Neural crest cell (in vitro differentiated cells): ENCODE measurements at regions not wholly inside any gene's neighbourhood (a gene's known extent, or its start where the extent isn't known, plus 50 kb on each side); places are given as distances from the start of the nearest gene placed in this dataset.

ENCODE experiments used
- DNase-seq: peaks from one replicate; pipeline ENCODE4 v3.0.0; 2021; ENCODE audit warnings: low read depth, mixed read lengths, low spot score
- H3K27ac Mint-ChIP-seq: one replicate; pipeline ENCODE4 v1.8.0; 2021; ENCODE audit warnings: mild to moderate bottlenecking, mixed read lengths; ENCODE audit not compliant: unreplicated experiment
- H3K27me3 Mint-ChIP-seq: 2 replicates; pipeline ENCODE4 v1.8.0; 2021; ENCODE audit warnings: low read depth, mild to moderate bottlenecking, mixed read lengths
- H3K36me3 Mint-ChIP-seq: 2 replicates; pipeline ENCODE4 v1.8.0; 2021; ENCODE audit warnings: low read depth, mild to moderate bottlenecking, mixed read lengths
- H3K4me1 Mint-ChIP-seq: 2 replicates; pipeline ENCODE4 v1.8.0; 2021; ENCODE audit warnings: mixed read lengths
- H3K4me3 Mint-ChIP-seq: one replicate; pipeline ENCODE4 v1.8.0; 2021; ENCODE audit warnings: mild to moderate bottlenecking, mixed read lengths
- H3K9me3 Mint-ChIP-seq: 2 replicates; pipeline ENCODE4 v1.8.0; 2021; ENCODE audit warnings: mixed read lengths
- CTCF ChIP-seq: fragments of 200-600 bp; sonication (generic); conservative IDR thresholded peaks from 2 replicates; pipeline ENCODE4 v1.5.0; 2021; ENCODE audit warnings: antibody characterized with exemption, mild to moderate bottlenecking

- no peaks in the 10 kb centered on the region for H3K4me1 Mint-ChIP-seq
- TF ChIP-seq CTCF: no peak
- peaks cover 3% of the 10 kb centered on the region for H3K27me3 Mint-ChIP-seq
- DNase-seq: no peak
- H3K9me3 Mint-ChIP-seq: no peaks in the 10 kb centered on the region
- H3K27ac Mint-ChIP-seq: no peak overlapping the region
- no peaks in the 10 kb centered on the region for H3K36me3 Mint-ChIP-seq
- no peak overlapping the region for H3K4me3 Mint-ChIP-seq
Measured at GRCh38 chrX:20521222-20521621, 254.5 kb upstream of the RPS6KA3 start.

GRCh38 chrX:20519826-20520225, 253.1 kb upstream of the RPS6KA3 start:
- no peak for DNase-seq
- H3K4me3 Mint-ChIP-seq: no peak overlapping the region
- peaks cover 3% of the 10 kb centered on the region for H3K27me3 Mint-ChIP-seq
- peaks cover 3% of the 10 kb centered on the region for H3K9me3 Mint-ChIP-seq
- no peak for TF ChIP-seq CTCF
- no peaks in the 10 kb centered on the region for H3K36me3 Mint-ChIP-seq
- no peak overlapping the region for H3K27ac Mint-ChIP-seq
- no peaks in the 10 kb centered on the region for H3K4me1 Mint-ChIP-seq

- Mint-ChIP-seq H3K4me3 (no peak overlapping the region), H3K27ac (no peak overlapping the region), H3K36me3 (no peaks in the 10 kb centered on the region), H3K9me3 (peaks cover 6% of the 10 kb centered on the region), H3K27me3 (peaks cover 3% of the 10 kb centered on the region), H3K4me1 (no peaks in the 10 kb centered on the region)
- DNase-seq: no peak
- no peak for TF ChIP-seq CTCF
Measured at GRCh38 chrX:20519146-20519545, 252.4 kb upstream of the RPS6KA3 start.

GRCh38 chrX:20517565-20517964, 250.9 kb upstream of the RPS6KA3 start:
- TF ChIP-seq CTCF: no peak
- no peak overlapping the region for H3K27ac Mint-ChIP-seq
- H3K27me3 Mint-ChIP-seq: peaks cover 3% of the 10 kb centered on the region
- no peak for DNase-seq
- no peaks in the 10 kb centered on the region for H3K36me3 Mint-ChIP-seq
- H3K4me1 Mint-ChIP-seq: no peaks in the 10 kb centered on the region
- no peak overlapping the region for H3K4me3 Mint-ChIP-seq
- H3K9me3 Mint-ChIP-seq: peaks cover 6% of the 10 kb centered on the region

- H3K9me3 Mint-ChIP-seq: peaks cover 6% of the 10 kb centered on the region
- H3K27ac Mint-ChIP-seq: no peak overlapping the region
- no peak overlapping the region for H3K4me3 Mint-ChIP-seq
- TF ChIP-seq CTCF: no peak
- no peaks in the 10 kb centered on the region for H3K36me3 Mint-ChIP-seq
- peaks cover 3% of the 10 kb centered on the region for H3K27me3 Mint-ChIP-seq
- no peak for DNase-seq
- H3K4me1 Mint-ChIP-seq: no peaks in the 10 kb centered on the region
Measured at GRCh38 chrX:20515841-20516461, 249.2 kb upstream of the RPS6KA3 start.
